OCI-LY1 (cell line): ENCODE measurements at regions not wholly inside any gene's neighbourhood (a gene's known extent, or its start where the extent isn't known, plus 50 kb on each side); places are given as distances from the start of the nearest gene placed in this dataset.

ENCODE experiments used
- H2AFZ ChIP-seq: fragments of 200-600 bp; sonication (generic), shearing (Covaris generic); 2 replicates; pipeline ENCODE4 v1.6.0; 2014; ENCODE audit warnings: antibody characterized with exemption, mild to moderate bottlenecking, low read length
- H3F3A ChIP-seq: fragments of 200-600 bp; sonication (generic), shearing (Covaris generic); 2 replicates; pipeline ENCODE4 v1.6.0; 2014; ENCODE audit warnings: mild to moderate bottlenecking, antibody characterized with exemption, low read length, moderate library complexity; ENCODE audit not compliant: insufficient read depth
- H3K27ac ChIP-seq: fragments of 200-600 bp; sonication (generic); 2 replicates; pipeline ENCODE4 v1.5.1; 2014; ENCODE audit warnings: low read length, mixed run types, mild to moderate bottlenecking, low read depth; ENCODE audit not compliant: poor library complexity, severe bottlenecking
- H3K27me3 ChIP-seq: fragments of 200-600 bp; sonication (generic); 2 replicates; pipeline ENCODE4 v1.6.0; 2014; ENCODE audit warnings: antibody characterized with exemption, mild to moderate bottlenecking, low read length, moderate library complexity; ENCODE audit not compliant: insufficient read depth
- H3K36me3 ChIP-seq: fragments of 200-600 bp; sonication (generic); 2 replicates; pipeline ENCODE4 v1.6.1; 2014; ENCODE audit warnings: mild to moderate bottlenecking, antibody characterized with exemption, low read length, moderate library complexity, mixed read lengths; ENCODE audit not compliant: insufficient read depth
- H3K4me1 ChIP-seq: fragments of 200-600 bp; sonication (generic); 2 replicates; pipeline ENCODE4 v1.5.1; 2014; ENCODE audit warnings: mild to moderate bottlenecking, low read length, moderate library complexity; ENCODE audit not compliant: insufficient read depth, severe bottlenecking
- H3K4me2 ChIP-seq: fragments of 200-600 bp; sonication (generic), shearing (Covaris generic); 2 replicates; pipeline ENCODE4 v1.6.1; 2014; ENCODE audit warnings: low read length
- H3K4me3 ChIP-seq: fragments of 200-600 bp; sonication (generic); 2 replicates; pipeline ENCODE4 v1.5.1; 2014; ENCODE audit warnings: low read length, low read depth, mild to moderate bottlenecking, mixed read lengths; ENCODE audit not compliant: poor library complexity, severe bottlenecking
- H3K79me2 ChIP-seq: fragments of 200-600 bp; shearing (Covaris generic); 2 replicates; pipeline ENCODE4 v1.6.1; 2016; ENCODE audit warnings: mixed run types, low read length, mixed read lengths; ENCODE audit not compliant: insufficient read depth
- H3K9ac ChIP-seq: fragments of 200-600 bp; sonication (generic), shearing (Covaris generic); 2 replicates; pipeline ENCODE4 v1.6.1; 2014; ENCODE audit warnings: mild to moderate bottlenecking, low read length, mixed read lengths
- H3K9me2 ChIP-seq: fragments of 200-600 bp; sonication (generic), shearing (Covaris generic); 2 replicates; pipeline ENCODE4 v1.6.1; 2014; ENCODE audit warnings: low read depth, mild to moderate bottlenecking, low read length, mixed read lengths
- H3K9me3 ChIP-seq: fragments of 200-600 bp; shearing (Covaris generic); 2 replicates; pipeline ENCODE4 v1.6.1; 2014; ENCODE audit warnings: low read length, mixed read lengths
- H4K20me1 ChIP-seq: fragments of 200-600 bp; sonication (generic), shearing (Covaris generic); 2 replicates; pipeline ENCODE4 v1.6.0; 2016; ENCODE audit warnings: mild to moderate bottlenecking, low read length; ENCODE audit not compliant: insufficient read depth
- CTCF ChIP-seq: fragments of 200-600 bp; sonication (generic), shearing (Covaris generic); IDR thresholded peaks from 2 replicates; pipeline ENCODE4 v1.5.1; 2017; ENCODE audit warnings: mild to moderate bottlenecking, antibody characterized with exemption, low read length, moderate library complexity, mixed read lengths
- EZH2 ChIP-seq: fragments of 200-600 bp; sonication (generic), shearing (Covaris generic); IDR thresholded peaks from 2 replicates; pipeline ENCODE4 v1.8.0; 2017; ENCODE audit warnings: borderline replicate concordance, mixed run types, mild to moderate bottlenecking, antibody characterized with exemption, low read length, moderate library complexity, mixed read lengths

DNA sequence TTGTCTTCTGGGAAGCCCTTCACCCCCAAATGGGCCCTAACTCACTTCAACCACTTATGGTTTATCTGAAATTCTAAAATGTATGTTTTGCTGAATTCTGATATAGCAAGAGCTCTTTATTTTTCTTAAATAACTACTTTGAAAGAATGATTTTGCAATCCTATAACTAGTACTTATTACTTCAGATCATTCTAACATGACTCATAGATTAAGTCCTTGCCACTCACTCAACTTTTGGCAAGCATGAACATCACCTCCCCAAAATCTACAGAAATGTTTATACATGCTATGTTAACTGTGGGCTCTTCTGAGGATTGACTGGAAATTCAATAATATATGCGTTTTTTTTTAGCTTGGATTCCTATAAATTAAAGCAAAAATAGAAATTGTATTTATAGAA, 367.4 kb upstream of the FAT3 start:
- Histone ChIP-seq H3K27me3 (no peaks in the 10 kb centered on the region), H3K79me2 (no peaks in the 10 kb centered on the region), H4K20me1 (no peaks in the 10 kb centered on the region), H3K9me3 (no peaks in the 10 kb centered on the region), H3K9me2 (no peaks in the 10 kb centered on the region), H3K4me3 (no peak overlapping the region), H2AFZ (no peak overlapping the region), H3K27ac (no peak overlapping the region), H3K4me1 (no peaks in the 10 kb centered on the region), H3F3A (no peaks in the 10 kb centered on the region), H3K36me3 (no peaks in the 10 kb centered on the region), H3K4me2 (no peak overlapping the region), H3K9ac (no peak overlapping the region)
- TF ChIP-seq CTCF = no peak
- TF ChIP-seq EZH2 = no peak

DNA sequence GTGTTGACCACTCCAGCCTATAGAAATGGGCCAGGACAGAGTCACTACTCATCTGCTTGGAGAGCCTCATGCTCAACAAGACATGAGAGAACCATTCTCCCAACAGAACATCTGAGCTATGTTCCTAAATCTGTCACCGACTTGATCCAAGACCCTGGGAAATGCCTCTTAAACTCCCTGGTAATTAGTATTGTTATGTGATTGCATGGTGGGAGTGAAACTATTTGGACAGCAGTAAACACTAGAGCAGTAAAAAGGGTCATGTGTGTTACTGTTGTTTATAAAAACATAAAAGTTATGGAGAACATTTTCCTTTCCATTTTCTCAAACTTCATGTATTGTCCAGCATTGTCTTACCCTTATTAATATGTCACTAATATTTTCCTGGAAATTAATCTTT, 369.8 kb upstream of the FAT3 start:
- H4K20me1 ChIP-seq = no peaks in the 10 kb centered on the region
- H3K79me2 ChIP-seq = no peaks in the 10 kb centered on the region
- no peak overlapping the region for H3K4me2 ChIP-seq
- H3K4me3 ChIP-seq = no peak overlapping the region
- no peaks in the 10 kb centered on the region for H3K9me3 ChIP-seq
- H3K9ac ChIP-seq = no peak overlapping the region
- no peak overlapping the region for H2AFZ ChIP-seq
- H3F3A ChIP-seq = no peaks in the 10 kb centered on the region
- no peaks in the 10 kb centered on the region for H3K36me3 ChIP-seq
- no peaks in the 10 kb centered on the region for H3K27me3 ChIP-seq
- TF ChIP-seq CTCF (no peak), EZH2 (no peak)
- H3K9me2 ChIP-seq = no peaks in the 10 kb centered on the region
- H3K4me1 ChIP-seq = no peaks in the 10 kb centered on the region
- no peak overlapping the region for H3K27ac ChIP-seq

- H3F3A ChIP-seq = no peaks in the 10 kb centered on the region
- no peak overlapping the region for H3K4me3 ChIP-seq
- H2AFZ ChIP-seq = no peak overlapping the region
- no peaks in the 10 kb centered on the region for H4K20me1 ChIP-seq
- no peaks in the 10 kb centered on the region for H3K9me3 ChIP-seq
- H3K4me2 ChIP-seq = no peak overlapping the region
- H3K36me3 ChIP-seq = no peaks in the 10 kb centered on the region
- H3K9me2 ChIP-seq = no peaks in the 10 kb centered on the region
- H3K27me3 ChIP-seq = no peaks in the 10 kb centered on the region
- no peak overlapping the region for H3K9ac ChIP-seq
- H3K27ac ChIP-seq = no peak overlapping the region
- TF ChIP-seq EZH2 = no peak
- no peak for TF ChIP-seq CTCF
- no peaks in the 10 kb centered on the region for H3K4me1 ChIP-seq
- H3K79me2 ChIP-seq = no peaks in the 10 kb centered on the region
Measured at GRCh38 chr11:91854171-91854570, 370.4 kb upstream of the FAT3 start.
